Neural crest cell (in vitro differentiated cells): ENCODE measurements at regions not wholly inside any gene's neighbourhood (a gene's known extent, or its start where the extent isn't known, plus 50 kb on each side); places are given as distances from the start of the nearest gene placed in this dataset.
"Not testable (repeated sequence)": the region's sequence is repeated elsewhere in the genome, so short reads cannot be mapped to it uniquely, and the experiment has no call there.

Experiments
- DNase-seq: peaks from one replicate; pipeline ENCODE4 v3.0.0; 2021; ENCODE audit warnings: low read depth, mixed read lengths, low spot score
- H3K27ac Mint-ChIP-seq: one replicate; pipeline ENCODE4 v1.8.0; 2021; ENCODE audit warnings: mild to moderate bottlenecking, mixed read lengths; ENCODE audit not compliant: unreplicated experiment
- H3K27me3 Mint-ChIP-seq: 2 replicates; pipeline ENCODE4 v1.8.0; 2021; ENCODE audit warnings: low read depth, mild to moderate bottlenecking, mixed read lengths
- H3K36me3 Mint-ChIP-seq: 2 replicates; pipeline ENCODE4 v1.8.0; 2021; ENCODE audit warnings: low read depth, mild to moderate bottlenecking, mixed read lengths
- H3K4me1 Mint-ChIP-seq: 2 replicates; pipeline ENCODE4 v1.8.0; 2021; ENCODE audit warnings: mixed read lengths
- H3K4me3 Mint-ChIP-seq: one replicate; pipeline ENCODE4 v1.8.0; 2021; ENCODE audit warnings: mild to moderate bottlenecking, mixed read lengths
- H3K9me3 Mint-ChIP-seq: 2 replicates; pipeline ENCODE4 v1.8.0; 2021; ENCODE audit warnings: mixed read lengths
- CTCF ChIP-seq: fragments of 200-600 bp; sonication (generic); conservative IDR thresholded peaks from 2 replicates; pipeline ENCODE4 v1.5.0; 2021; ENCODE audit warnings: antibody characterized with exemption, mild to moderate bottlenecking

GRCh38 chr12:104906695-104907094 is 51.4 kb downstream of the SLC41A2 start:
- no peak overlapping the region for H3K27ac Mint-ChIP-seq
- no peaks in the 10 kb centered on the region for H3K4me1 Mint-ChIP-seq
- no peaks in the 10 kb centered on the region for H3K27me3 Mint-ChIP-seq
- peaks cover 2% of the 10 kb centered on the region for H3K36me3 Mint-ChIP-seq
- H3K9me3 Mint-ChIP-seq: no peaks in the 10 kb centered on the region
- no peak for DNase-seq
- H3K4me3 Mint-ChIP-seq: no peak overlapping the region
- TF ChIP-seq CTCF: no peak

- not testable (repeated sequence) for H3K27me3 Mint-ChIP-seq, H3K4me1 Mint-ChIP-seq, H3K4me3 Mint-ChIP-seq, H3K9me3 Mint-ChIP-seq, DNase-seq, H3K36me3 Mint-ChIP-seq, H3K27ac Mint-ChIP-seq
Observed at GRCh38 chr12:104905446-104905845, 52.6 kb downstream of the SLC41A2 start.

- Mint-ChIP-seq H3K4me3 (no peak overlapping the region), H3K36me3 (peaks cover 2% of the 10 kb centered on the region), H3K27me3 (no peaks in the 10 kb centered on the region), H3K9me3 (no peaks in the 10 kb centered on the region), H3K27ac (no peak overlapping the region), H3K4me1 (no peaks in the 10 kb centered on the region)
- no peak for DNase-seq
- no peak for TF ChIP-seq CTCF
Observed at GRCh38 chr12:104903648-104904423, 54.3 kb downstream of the SLC41A2 start.

GRCh38 chr12:104902125-104902524 is 56.0 kb downstream of the SLC41A2 start:
- Mint-ChIP-seq H3K27me3 (no peaks in the 10 kb centered on the region), H3K27ac (no peak overlapping the region), H3K4me1 (no peaks in the 10 kb centered on the region), H3K36me3 (peaks cover 2% of the 10 kb centered on the region), H3K9me3 (peaks cover 2% of the 10 kb centered on the region), H3K4me3 (no peak overlapping the region)
- TF ChIP-seq CTCF: no peak
- DNase-seq: no peak

- DNase-seq: no peak
- Mint-ChIP-seq H3K4me1 (no peaks in the 10 kb centered on the region), H3K27ac (no peak overlapping the region), H3K9me3 (peaks cover 5% of the 10 kb centered on the region), H3K36me3 (no peaks in the 10 kb centered on the region), H3K27me3 (no peaks in the 10 kb centered on the region), H3K4me3 (no peak overlapping the region)
- TF ChIP-seq CTCF: no peak
Observed at GRCh38 chr12:104896710-104897109, 61.4 kb downstream of the SLC41A2 start.

- TF ChIP-seq CTCF: no peak
Observed at GRCh38 chr12:104896146-104896545, 61.9 kb downstream of the SLC41A2 start.

More at GRCh38 chr12:104896146-104896545, 61.9 kb downstream of the SLC41A2 start:
- Mint-ChIP-seq H3K4me3 (no peak overlapping the region), H3K9me3 (peaks cover 5% of the 10 kb centered on the region), H3K4me1 (no peaks in the 10 kb centered on the region), H3K36me3 (no peaks in the 10 kb centered on the region), H3K27ac (no peak overlapping the region), H3K27me3 (no peaks in the 10 kb centered on the region)
- DNase-seq: no peak
